IMR-90 (cell line): ENCODE measurements at regions not wholly inside any gene's neighbourhood (a gene's known extent, or its start where the extent isn't known, plus 50 kb on each side); places are given as distances from the start of the nearest gene placed in this dataset.
"Not testable (repeated sequence)": the region's sequence is repeated elsewhere in the genome, so short reads cannot be mapped to it uniquely, and the experiment has no call there.

Source experiments
- ATAC-seq: fragments of 200-7000 bp; cut with Tn5 transposase; 2 replicates; pipeline ENCODE4 v1.9.1; 2020; ENCODE audit warnings: low read depth, mild to moderate bottlenecking, moderate library complexity
- BruUV-seq: library from RNA; stranded (reverse); fragments of 400-500 nt; replicated peaks from 2 replicates; lab custom pipeline; 2021; lab: Mats Ljungman, UMichigan
- CTCF ChIA-PET: fragments of 300-600 bp; formaldehyde crosslinking; extraction: SDS; loops from one replicate; lab custom pipeline; 2021; ENCODE audit warnings: antibody characterized with exemption; lab: Yijun Ruan, JAX
- POLR2A ChIA-PET: fragments of 300-600 bp; sonication (Branson Sonifier 250); formaldehyde crosslinking; loops from one replicate; lab custom pipeline; 2022; ENCODE audit warnings: antibody characterized with exemption; ENCODE audit not compliant: unreplicated experiment; lab: Charles Lee
- DNase-seq: peaks from one replicate; pipeline ENCODE4 v3.0.0; 2013
- H2AFZ ChIP-seq: replicated peaks from 2 replicates; pipeline ENCODE3; 2013; ENCODE audit warnings: low read length, mild to moderate bottlenecking; ENCODE audit not compliant: poor library complexity
- H2AK5ac ChIP-seq: 2 replicates; pipeline ENCODE4 v1.6.1; 2013; ENCODE audit warnings: low read depth, low read length, inconsistent platforms
- H2AK9ac ChIP-seq: replicated peaks from 2 replicates; pipeline ENCODE3; 2013; ENCODE audit warnings: mild to moderate bottlenecking, low read depth, low read length, moderate library complexity; ENCODE audit not compliant: poor library complexity
- H2BK120ac ChIP-seq: 2 replicates; pipeline ENCODE4 v1.6.1; 2013; ENCODE audit warnings: low read depth, low read length, inconsistent platforms
- H2BK15ac ChIP-seq: 3 replicates; pipeline ENCODE4 v1.6.1; 2013; ENCODE audit warnings: low read depth, low read length, inconsistent platforms
- H2BK20ac ChIP-seq: 2 replicates; pipeline ENCODE4 v1.6.1; 2013; ENCODE audit warnings: low read depth, mild to moderate bottlenecking, inconsistent platforms, low read length, moderate library complexity
- H2BK5ac ChIP-seq: 2 replicates; pipeline ENCODE4 v1.6.1; 2013; ENCODE audit warnings: mild to moderate bottlenecking, low read depth, low read length, inconsistent platforms; ENCODE audit not compliant: poor library complexity, severe bottlenecking
- H3K14ac ChIP-seq: replicated peaks from 2 replicates; pipeline ENCODE4 v1.6.1; 2013; ENCODE audit warnings: low read depth, low read length, inconsistent platforms
- H3K18ac ChIP-seq: 2 replicates; pipeline ENCODE4 v1.6.1; 2013; ENCODE audit warnings: low read depth, low read length, control low read depth
- H3K23ac ChIP-seq: 2 replicates; pipeline ENCODE4 v1.6.1; 2013; ENCODE audit warnings: low read depth, low read length, inconsistent platforms
- H3K27ac ChIP-seq: 2 replicates; pipeline ENCODE4 v1.5.1; 2013; ENCODE audit warnings: mild to moderate bottlenecking, control low read depth, low read length; ENCODE audit not compliant: insufficient read depth
- H3K27me3 ChIP-seq: 2 replicates; pipeline ENCODE4 v1.6.1; 2013; ENCODE audit warnings: low read length; ENCODE audit not compliant: control insufficient read depth, insufficient read depth
- H3K36me3 ChIP-seq: 2 replicates; pipeline ENCODE4 v1.6.1; 2013; ENCODE audit warnings: low read length, mixed read lengths; ENCODE audit not compliant: control insufficient read depth, insufficient read depth
- H3K4ac ChIP-seq: 2 replicates; pipeline ENCODE4 v1.6.1; 2013; ENCODE audit warnings: low read depth, low read length, inconsistent platforms
- H3K4me1 ChIP-seq: 2 replicates; pipeline ENCODE4 v1.6.1; 2013; ENCODE audit warnings: low read length, mixed read lengths; ENCODE audit not compliant: control insufficient read depth, insufficient read depth
- H3K4me2 ChIP-seq: 2 replicates; pipeline ENCODE4 v1.6.1; 2013; ENCODE audit warnings: low read depth, mild to moderate bottlenecking, control low read depth, low read length, moderate library complexity
- H3K4me3 ChIP-seq: 2 replicates; pipeline ENCODE4 v1.5.1; 2013; ENCODE audit warnings: low read depth, mild to moderate bottlenecking, control low read depth, low read length, moderate library complexity; ENCODE audit not compliant: insufficient read depth
- H3K56ac ChIP-seq: 2 replicates; pipeline ENCODE4 v1.6.1; 2013; ENCODE audit warnings: low read length, inconsistent platforms; ENCODE audit not compliant: insufficient read depth; ENCODE audit errors: extremely low read depth
- H3K79me1 ChIP-seq, 2 experiments: 2 replicates each; pipeline ENCODE4 v1.6.1; 2013; ENCODE audit warnings: low read length in 2 of 2, inconsistent platforms in 1 of 2, low read depth in 1 of 2
- H3K9ac ChIP-seq: 2 replicates; pipeline ENCODE4 v1.6.1; 2013; ENCODE audit warnings: low read depth, low read length, control low read depth
- H3K9me1 ChIP-seq: 2 replicates; pipeline ENCODE4 v1.6.1; 2013; ENCODE audit warnings: low read length, inconsistent platforms; ENCODE audit not compliant: insufficient read depth
- H3K9me3 ChIP-seq: 2 replicates; pipeline ENCODE4 v1.6.1; 2013; ENCODE audit warnings: low read length; ENCODE audit not compliant: control insufficient read depth, insufficient read depth
- H4K20me1 ChIP-seq: 2 replicates; pipeline ENCODE4 v1.6.1; 2013; ENCODE audit warnings: low read length, inconsistent platforms; ENCODE audit not compliant: insufficient read depth
- H4K5ac ChIP-seq: 2 replicates; pipeline ENCODE4 v1.6.1; 2013; ENCODE audit warnings: mild to moderate bottlenecking, low read depth, low read length, control low read depth
- H4K8ac ChIP-seq, 2 experiments: 2 replicates each; pipeline ENCODE4 v1.6.1; 2013; ENCODE audit warnings: low read depth in 2 of 2, low read length in 2 of 2, control low read depth in 1 of 2, inconsistent platforms in 1 of 2
- H4K91ac ChIP-seq: 2 replicates; pipeline ENCODE4 v1.6.1; 2013; ENCODE audit warnings: low read depth, low read length, inconsistent platforms; ENCODE audit not compliant: insufficient read depth
- WGBS, 2 experiments: methylation state at CpG; one replicate each; pipeline versions ENCODE4 v1.1.5 to v1.1.7; 2013; ENCODE audit warnings: missing lambda C conversion rate in 2 of 2; ENCODE audit not compliant: insufficient read length in 1 of 2; ENCODE audit errors: extremely low coverage in 2 of 2; 5-methylcytosine and 5-hydroxymethylcytosine counted together
- dilution Hi-C: fragments of 300-500 bp; cut with HindIII; formaldehyde crosslinking; loops from one replicate; pipeline ENCODE4 v1.14.3; 2018; ENCODE audit warnings: low sequenced_read_pairs; ENCODE audit not compliant: unreplicated experiment
- in situ Hi-C: fragments of 300-500 bp; cut with MboI; formaldehyde crosslinking; loops from 3 replicates; pipeline ENCODE4 v1.14.3; 2019; ENCODE audit warnings: low sequenced_read_pairs, inconsistent platforms, mixed read lengths
- intact Hi-C: fragments of 100-400 bp; cut with micrococcal nuclease; formaldehyde crosslinking; loops from 2 replicates; pipeline ENCODE4 v1.10.0; 2022

GRCh38 chr14:106675716-106676115 lies 1149.3 kb downstream of the TMEM121 start:
- H4K8ac ChIP-seq, H3K27ac ChIP-seq, H2AK9ac ChIP-seq, H3K4me1 ChIP-seq, H3K79me1 ChIP-seq, H3K27me3 ChIP-seq, BruUV-seq, ATAC-seq, H4K5ac ChIP-seq, H4K20me1 ChIP-seq, H3K9me1 ChIP-seq, H3K4me2 ChIP-seq, H3K4me3 ChIP-seq, H3K9me3 ChIP-seq, POLR2A ChIA-PET, H2BK15ac ChIP-seq, dilution Hi-C loops, H3K36me3 ChIP-seq, H3K4ac ChIP-seq, H4K91ac ChIP-seq, H2BK20ac ChIP-seq, H3K18ac ChIP-seq, H2BK120ac ChIP-seq, H2AFZ ChIP-seq, in situ Hi-C loops, H2BK5ac ChIP-seq, intact Hi-C loops, CTCF ChIA-PET, DNase-seq, H3K56ac ChIP-seq, H3K9ac ChIP-seq, H3K23ac ChIP-seq, H3K14ac ChIP-seq, H2AK5ac ChIP-seq: not testable (repeated sequence)
- no CpG with 5 or more reads among the region's 3 CpGs for WGBS, 2 experiments
